H9 (cell line): ENCODE measurements at regions not wholly inside any gene's neighbourhood (a gene's known extent, or its start where the extent isn't known, plus 50 kb on each side); places are given as distances from the start of the nearest gene placed in this dataset.

Experiments used
- DNase-seq: peaks from one replicate; pipeline ENCODE4 v3.0.0-alpha.2; 2017
- H2AFZ ChIP-seq: one replicate; pipeline ENCODE4 v1.6.1; 2013; ENCODE audit warnings: mild to moderate bottlenecking, low read length, control low read depth, moderate library complexity
- H2AK5ac ChIP-seq: 2 replicates; pipeline ENCODE4 v1.6.1; 2013; ENCODE audit warnings: low read length, control low read depth, mixed read lengths; ENCODE audit not compliant: insufficient read length
- H2BK120ac ChIP-seq: one replicate; pipeline ENCODE4 v1.6.1; 2013; ENCODE audit warnings: low read depth, mild to moderate bottlenecking, low read length, control low read depth, inconsistent platforms; ENCODE audit not compliant: poor library complexity, severe bottlenecking
- H2BK12ac ChIP-seq: 2 replicates; pipeline ENCODE4 v1.6.1; 2013; ENCODE audit warnings: low read length, control low read depth, mixed read lengths, low read depth; ENCODE audit not compliant: insufficient read length
- H2BK15ac ChIP-seq: 2 replicates; pipeline ENCODE4 v1.6.1; 2013; ENCODE audit warnings: low read depth, low read length, control low read depth
- H2BK20ac ChIP-seq: one replicate; pipeline ENCODE4 v1.6.1; 2013; ENCODE audit warnings: low read depth, mild to moderate bottlenecking, low read length, control low read depth, inconsistent platforms; ENCODE audit not compliant: poor library complexity, severe bottlenecking
- H2BK5ac ChIP-seq: 2 replicates; pipeline ENCODE4 v1.6.1; 2013; ENCODE audit warnings: low read length, control low read depth, mixed read lengths; ENCODE audit not compliant: insufficient read length
- H3K14ac ChIP-seq: 2 replicates; pipeline ENCODE4 v1.6.1; 2013; ENCODE audit warnings: low read length, control low read depth; ENCODE audit not compliant: insufficient read depth
- H3K18ac ChIP-seq: 2 replicates; pipeline ENCODE4 v1.6.1; 2013; ENCODE audit warnings: low read depth, mild to moderate bottlenecking, mixed read lengths, low read length, control low read depth; ENCODE audit not compliant: insufficient read length
- H3K23ac ChIP-seq: 2 replicates; pipeline ENCODE4 v1.6.1; 2013; ENCODE audit warnings: low read length, control low read depth, mixed read lengths, low read depth; ENCODE audit not compliant: insufficient read length
- H3K23me2 ChIP-seq: 2 replicates; pipeline ENCODE4 v1.6.1; 2013; ENCODE audit warnings: low read depth, mild to moderate bottlenecking, mixed read lengths, low read length, control low read depth; ENCODE audit not compliant: insufficient read length, poor library complexity, severe bottlenecking
- H3K27ac ChIP-seq: 2 replicates; pipeline ENCODE4 v1.5.1; 2013; ENCODE audit warnings: low read length, control low read depth, mixed read lengths, low read depth; ENCODE audit not compliant: insufficient read length
- H3K27me3 ChIP-seq: 2 replicates; pipeline ENCODE4 v1.6.1; 2013; ENCODE audit warnings: low read length, control low read depth, inconsistent platforms; ENCODE audit not compliant: insufficient read depth
- H3K4ac ChIP-seq: 2 replicates; pipeline ENCODE4 v1.6.1; 2013; ENCODE audit warnings: low read depth, mild to moderate bottlenecking, control low read depth, inconsistent platforms, low read length, moderate library complexity
- H3K4me1 ChIP-seq: 2 replicates; pipeline ENCODE4 v1.6.1; 2013; ENCODE audit warnings: low read length, control low read depth, inconsistent platforms; ENCODE audit not compliant: insufficient read depth
- H3K4me2 ChIP-seq: 2 replicates; pipeline ENCODE4 v1.6.1; 2013; ENCODE audit warnings: low read length, control low read depth, mixed read lengths; ENCODE audit not compliant: insufficient read length, insufficient read depth
- H3K56ac ChIP-seq: 2 replicates; pipeline ENCODE4 v1.6.1; 2013; ENCODE audit warnings: low read depth, mild to moderate bottlenecking, mixed read lengths, low read length, control low read depth; ENCODE audit not compliant: insufficient read length
- H3K79me1 ChIP-seq: 2 replicates; pipeline ENCODE4 v1.6.1; 2013; ENCODE audit warnings: low read depth, mild to moderate bottlenecking, moderate library complexity, low read length, control low read depth, inconsistent platforms; ENCODE audit not compliant: insufficient read depth, poor library complexity, severe bottlenecking
- H3K79me2 ChIP-seq: 2 replicates; pipeline ENCODE4 v1.6.1; 2013; ENCODE audit warnings: low read length, control low read depth, inconsistent platforms; ENCODE audit not compliant: insufficient read depth
- H3K9ac ChIP-seq: 2 replicates; pipeline ENCODE4 v1.6.1; 2013; ENCODE audit warnings: low read length, control low read depth, mixed read lengths; ENCODE audit not compliant: insufficient read length; ENCODE audit errors: extremely low read depth
- H3K9me3 ChIP-seq: one replicate; pipeline ENCODE4 v1.6.1; 2013; ENCODE audit warnings: low read depth, low read length, inconsistent platforms; ENCODE audit not compliant: control insufficient read depth
- H3T11ph ChIP-seq: one replicate; pipeline ENCODE4 v1.6.1; 2013; ENCODE audit warnings: mild to moderate bottlenecking, low read length, control low read depth, inconsistent platforms
- H4K20me1 ChIP-seq: one replicate; pipeline ENCODE4 v1.6.1; 2013; ENCODE audit not compliant: control insufficient read depth, insufficient read length, insufficient read depth
- H4K5ac ChIP-seq: 2 replicates; pipeline ENCODE4 v1.6.1; 2013; ENCODE audit warnings: low read depth, mild to moderate bottlenecking, mixed read lengths, low read length, control low read depth; ENCODE audit not compliant: insufficient read length
- H4K8ac ChIP-seq: replicated peaks from 2 replicates; pipeline ENCODE4 v1.6.1; 2013; ENCODE audit warnings: low read length, control low read depth, mixed read lengths, low read depth; ENCODE audit not compliant: insufficient read length
- H4K91ac ChIP-seq: 2 replicates; pipeline ENCODE4 v1.6.1; 2013; ENCODE audit warnings: low read depth, mild to moderate bottlenecking, moderate library complexity, mixed read lengths, low read length, control low read depth; ENCODE audit not compliant: insufficient read length
- H3K27ac Mint-ChIP-seq, 3 experiments: 2 replicates in 2 of 3; 3 replicates in 1 of 3; pipeline ENCODE4 v1.8.0; 2020 to 2021; ENCODE audit warnings: mixed read lengths in 3 of 3, mild to moderate bottlenecking in 1 of 3, moderate library complexity in 1 of 3
- H3K27me3 Mint-ChIP-seq: 2 replicates; pipeline ENCODE4 v1.8.0; 2021; ENCODE audit warnings: low read depth, mild to moderate bottlenecking, moderate library complexity, mixed read lengths
- H3K36me3 Mint-ChIP-seq, 3 experiments: 2 replicates in 2 of 3; 3 replicates in 1 of 3; pipeline ENCODE4 v1.8.0; 2020 to 2021; ENCODE audit warnings: low read depth in 3 of 3, mixed read lengths in 3 of 3; ENCODE audit not compliant: insufficient read depth in 1 of 3
- H3K4me1 Mint-ChIP-seq, 2 experiments: 2 replicates each; pipeline ENCODE4 v1.8.0; 2020; ENCODE audit warnings: mixed read lengths in 2 of 2
- H3K4me3 Mint-ChIP-seq, 2 experiments: 2 replicates in 1 of 2; 3 replicates in 1 of 2; pipeline ENCODE4 v1.8.0; 2020 to 2021; ENCODE audit warnings: mild to moderate bottlenecking in 2 of 2, mixed read lengths in 2 of 2, moderate library complexity in 1 of 2
- H3K9me3 Mint-ChIP-seq, 2 experiments: 2 replicates in 1 of 2; 3 replicates in 1 of 2; pipeline ENCODE4 v1.8.0; 2020; ENCODE audit warnings: mild to moderate bottlenecking in 2 of 2, mixed read lengths in 2 of 2, moderate library complexity in 1 of 2
- WGBS: extraction: QIAGEN DNeasy Blood & Tissue Kit; methylation state at CpG from one replicate; pipeline ENCODE4 v1.1.7; 2013; ENCODE audit warnings: missing lambda C conversion rate, low lambda C conversion rate, mixed read lengths; ENCODE audit not compliant: insufficient read length; ENCODE audit errors: extremely low coverage; 5-methylcytosine and 5-hydroxymethylcytosine counted together
- TF ChIP-seq, protein P1 (sequence below): fragments of 200-600 bp; sonication (generic); conservative IDR thresholded peaks from 3 replicates; pipeline ENCODE4 v1.8.0; 2021; ENCODE audit warnings: antibody characterized with exemption, mild to moderate bottlenecking

DNA sequence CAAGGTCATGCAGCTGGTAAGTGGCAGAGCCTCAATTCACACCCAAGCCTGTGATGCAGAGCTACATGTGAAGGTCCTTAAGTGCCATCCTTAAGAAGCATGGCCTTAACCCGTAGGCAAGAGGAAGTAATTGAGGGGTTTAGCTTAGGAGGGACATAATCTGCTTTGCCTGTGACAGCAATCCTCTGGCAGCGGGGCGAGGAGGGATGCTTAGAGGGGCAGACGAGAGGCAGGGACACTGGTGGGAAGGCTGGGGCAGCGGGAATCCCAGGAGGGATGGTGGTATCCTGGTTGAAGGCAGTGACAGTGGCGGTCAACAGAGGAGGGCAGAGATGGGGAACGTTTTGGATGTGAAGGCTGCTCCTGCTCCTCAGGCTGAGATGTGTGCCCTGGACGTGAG, 88.1 kb downstream of the EFNB1 start:
- Histone ChIP-seq H4K5ac (no peak overlapping the region), H3K27me3 (peaks cover 3% of the 10 kb centered on the region; the same call in 1 of the 2 replicates), H3K18ac (no peak overlapping the region), H2BK20ac (no peak overlapping the region), H2BK120ac (no peak overlapping the region), H2AK5ac (no peak overlapping the region), H2BK5ac (no peak overlapping the region), H3K9me3 (no peaks in the 10 kb centered on the region), H3K14ac (no peak overlapping the region), H3T11ph (no peak overlapping the region), H3K4me2 (no peak overlapping the region), H3K56ac (no peak overlapping the region), H2AFZ (no peak overlapping the region), H4K8ac (no peak overlapping the region), H4K91ac (no peak overlapping the region), H3K23ac (no peak overlapping the region), H3K4me1 (peaks cover 8% of the 10 kb centered on the region; the same call in 1 of the 2 replicates), H2BK15ac (no peak overlapping the region), H2BK12ac (no peak overlapping the region), H3K79me2 (no peaks in the 10 kb centered on the region), H3K79me1 (no peaks in the 10 kb centered on the region), H4K20me1 (no peaks in the 10 kb centered on the region), H3K27ac (no peak overlapping the region), H3K4ac (no peak overlapping the region), H3K9ac (no peak overlapping the region), H3K23me2 (no peaks in the 10 kb centered on the region)
- Mint-ChIP-seq H3K27me3 (peaks cover 13% of the 10 kb centered on the region), H3K36me3 (peaks cover 0 to 2% (median 0%) of the 10 kb centered on the region in 3 experiments; a peak in 2 of 7 replicates), H3K9me3 (peaks cover 66 to 75% of the 10 kb centered on the region in 2 experiments), H3K4me3 (peak overlapping the region in 1 of 2 experiments; percentile 51; a peak in 1 of 5 replicates), H3K27ac (no peak overlapping the region), H3K4me1 (peaks cover 16 to 43% of the 10 kb centered on the region in 2 experiments)
- TF ChIP-seq, protein P1, sequence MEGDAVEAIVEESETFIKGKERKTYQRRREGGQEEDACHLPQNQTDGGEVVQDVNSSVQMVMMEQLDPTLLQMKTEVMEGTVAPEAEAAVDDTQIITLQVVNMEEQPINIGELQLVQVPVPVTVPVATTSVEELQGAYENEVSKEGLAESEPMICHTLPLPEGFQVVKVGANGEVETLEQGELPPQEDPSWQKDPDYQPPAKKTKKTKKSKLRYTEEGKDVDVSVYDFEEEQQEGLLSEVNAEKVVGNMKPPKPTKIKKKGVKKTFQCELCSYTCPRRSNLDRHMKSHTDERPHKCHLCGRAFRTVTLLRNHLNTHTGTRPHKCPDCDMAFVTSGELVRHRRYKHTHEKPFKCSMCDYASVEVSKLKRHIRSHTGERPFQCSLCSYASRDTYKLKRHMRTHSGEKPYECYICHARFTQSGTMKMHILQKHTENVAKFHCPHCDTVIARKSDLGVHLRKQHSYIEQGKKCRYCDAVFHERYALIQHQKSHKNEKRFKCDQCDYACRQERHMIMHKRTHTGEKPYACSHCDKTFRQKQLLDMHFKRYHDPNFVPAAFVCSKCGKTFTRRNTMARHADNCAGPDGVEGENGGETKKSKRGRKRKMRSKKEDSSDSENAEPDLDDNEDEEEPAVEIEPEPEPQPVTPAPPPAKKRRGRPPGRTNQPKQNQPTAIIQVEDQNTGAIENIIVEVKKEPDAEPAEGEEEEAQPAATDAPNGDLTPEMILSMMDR: no peak
- WGBS: no CpG with 5 or more reads among the region's 8 CpGs
- DNase-seq: no peak
